B cell (primary cell): ENCODE measurements at regions not wholly inside any gene's neighbourhood (a gene's known extent, or its start where the extent isn't known, plus 50 kb on each side); places are given as distances from the start of the nearest gene placed in this dataset.

ENCODE experiments used
- ATAC-seq: fragments of 200-7000 bp; cut with Tn5 transposase; one replicate; pipeline ENCODE4 v1.10.0; 2021; ENCODE audit warnings: low read depth, mild to moderate bottlenecking, moderate number of reproducible peaks, moderate library complexity
- CTCF ChIA-PET: fragments of 350-600 bp; sonication (Branson Sonifier 250); formaldehyde crosslinking; loops from one replicate; lab custom pipeline; 2021; ENCODE audit warnings: antibody characterized with exemption, inconsistent platforms; lab: Charles Lee
- POLR2A ChIA-PET: fragments of 350-600 bp; sonication (Branson Sonifier 250); formaldehyde crosslinking; loops from one replicate; lab custom pipeline; 2021; ENCODE audit warnings: antibody characterized with exemption; lab: Charles Lee
- DNase-seq: peaks from one replicate; pipeline ENCODE4 v3.0.0; 2013
- H2AFZ ChIP-seq: 2 replicates; pipeline ENCODE4 v1.6.1; 2012; ENCODE audit warnings: mild to moderate bottlenecking, low read depth, low read length; ENCODE audit not compliant: insufficient read depth, poor library complexity, severe bottlenecking
- H3K27ac ChIP-seq, 2 donors: 1 replicate in 1 of 2; 2 replicates in 1 of 2; pipeline ENCODE4 v1.5.1; 2012 to 2013; ENCODE audit warnings: low read length in 2 of 2, mild to moderate bottlenecking in 2 of 2, moderate library complexity in 1 of 2
- H3K27me3 ChIP-seq, 4 experiments: fragments of 200-600 bp in 1 of 4; sonication (generic) in 1 of 4; replicated peaks in 1 of 4; 1 replicate in 2 of 4; 2 replicates in 2 of 4; pipeline versions ENCODE4 v1.6.1 to v1.7.0; 2013 to 2016; ENCODE audit warnings: low read length in 3 of 4, mild to moderate bottlenecking in 2 of 4, mixed read lengths in 1 of 4, moderate library complexity in 1 of 4; ENCODE audit not compliant: insufficient read depth in 4 of 4, control insufficient read depth in 3 of 4; ENCODE audit errors: control extremely low read depth in 1 of 4
- H3K36me3 ChIP-seq, 2 experiments: replicated peaks in 1 of 2; 1 replicate in 1 of 2; 2 replicates in 1 of 2; pipeline versions ENCODE4 v1.6.1 to v1.7.1; 2013; ENCODE audit warnings: low read length in 1 of 2; ENCODE audit not compliant: insufficient read depth in 2 of 2, control insufficient read depth in 1 of 2; ENCODE audit errors: control extremely low read depth in 1 of 2, extremely low read depth in 1 of 2
- H3K4me1 ChIP-seq, 2 donors: fragments of 200-600 bp in 1 of 2; sonication (generic) in 1 of 2; 1 replicate in 1 of 2; 2 replicates in 1 of 2; pipeline versions ENCODE4 v1.5.1 to v1.6.1; 2013 to 2017; ENCODE audit warnings: low read length in 2 of 2; ENCODE audit not compliant: control insufficient read depth in 2 of 2, insufficient read depth in 2 of 2
- H3K4me2 ChIP-seq: replicated peaks from 2 replicates; pipeline ENCODE3; 2012; ENCODE audit warnings: mild to moderate bottlenecking, low read depth, low read length; ENCODE audit not compliant: poor library complexity, severe bottlenecking
- H3K4me3 ChIP-seq, 5 experiments: fragments of 200-600 bp in 1 of 5; sonication (generic) in 1 of 5; 1 replicate in 3 of 5; 2 replicates in 2 of 5; pipeline versions ENCODE4 v1.5.1 to v1.7.0; 2011 to 2016; ENCODE audit warnings: low read length in 4 of 5, mild to moderate bottlenecking in 4 of 5, low read depth in 2 of 5, control low read depth in 1 of 5, moderate library complexity in 1 of 5; ENCODE audit not compliant: insufficient read depth in 1 of 5; ENCODE audit errors: control extremely low read depth in 1 of 5, extremely low read depth in 1 of 5
- H3K79me2 ChIP-seq: fragments of 200-600 bp; sonication (generic); one replicate; pipeline ENCODE4 v1.6.0; 2016; ENCODE audit warnings: low read length; ENCODE audit not compliant: control insufficient read depth, insufficient read depth
- H3K9ac ChIP-seq: fragments of 200-600 bp; sonication (generic); 2 replicates; pipeline ENCODE4 v1.6.1; 2017; ENCODE audit warnings: mild to moderate bottlenecking, low read length, moderate library complexity
- H3K9me3 ChIP-seq, 3 donors: one replicate each; pipeline versions ENCODE4 v1.6.1 to v1.7.1; 2013; ENCODE audit warnings: low read length in 2 of 3; ENCODE audit not compliant: control insufficient read depth in 2 of 3, insufficient read depth in 1 of 3; ENCODE audit errors: control extremely low read depth in 1 of 3
- H4K20me1 ChIP-seq: 2 replicates; pipeline ENCODE4 v1.6.0; 2012; ENCODE audit warnings: mild to moderate bottlenecking, low read length; ENCODE audit not compliant: insufficient read depth, control insufficient read depth, poor library complexity, severe bottlenecking
- H3K27ac Mint-ChIP-seq: one replicate; pipeline ENCODE4 v1.8.0; 2021; ENCODE audit warnings: mixed read lengths
- H3K27me3 Mint-ChIP-seq: one replicate; pipeline ENCODE4 v1.8.0; 2021; ENCODE audit warnings: mixed read lengths
- H3K4me1 Mint-ChIP-seq: one replicate; pipeline ENCODE4 v1.8.0; 2021; ENCODE audit warnings: mixed read lengths
- H3K4me3 Mint-ChIP-seq: one replicate; pipeline ENCODE4 v1.8.0; 2021; ENCODE audit warnings: mixed read lengths
- H3K9me3 Mint-ChIP-seq: one replicate; pipeline ENCODE4 v1.8.0; 2022; ENCODE audit warnings: mixed read lengths; ENCODE audit not compliant: insufficient read depth
- EZH2 ChIP-seq: IDR thresholded peaks from 2 replicates; pipeline ENCODE4 v1.6.1; 2012; ENCODE audit warnings: borderline replicate concordance, low read depth, mild to moderate bottlenecking, moderate library complexity, low read length; ENCODE audit not compliant: insufficient read depth, poor library complexity, severe bottlenecking
- WGBS: methylation state at CpG from one replicate; pipeline ENCODE4 v1.1.5; 2013; ENCODE audit warnings: missing lambda C conversion rate; ENCODE audit not compliant: insufficient coverage; 5-methylcytosine and 5-hydroxymethylcytosine counted together
- intact Hi-C: fragments of 100-400 bp; cut with micrococcal nuclease; formaldehyde crosslinking; loops from one replicate; pipeline ENCODE4 v1.10.0; 2022
- TF ChIP-seq, protein P1 (sequence below): fragments of 200-600 bp; IDR thresholded peaks from one replicate; pipeline ENCODE4 v1.8.0; 2022; ENCODE audit warnings: antibody characterized with exemption, mild to moderate bottlenecking

DNA sequence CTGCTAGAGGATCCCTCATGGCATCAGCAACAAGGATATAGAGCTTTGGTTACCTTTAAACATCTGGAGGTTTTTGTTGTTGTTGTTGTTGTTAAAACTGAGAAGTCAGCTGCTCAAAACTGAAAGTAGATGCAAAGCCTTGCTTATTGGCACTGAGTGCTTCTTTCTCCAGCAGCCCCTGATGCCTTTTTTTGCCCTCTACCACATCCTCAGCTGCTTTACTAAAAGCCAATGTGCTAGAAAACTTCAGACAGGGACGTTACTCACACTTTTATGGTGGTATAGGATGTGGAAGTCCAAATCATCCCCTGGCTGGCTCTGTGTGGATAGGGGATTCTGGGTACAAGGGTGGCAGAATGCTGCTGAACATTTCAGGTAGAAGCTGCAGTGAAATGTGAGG is 78.3 kb upstream of the CHST9 start:
- no peaks in the 10 kb centered on the region for H3K36me3 ChIP-seq
- H4K20me1 ChIP-seq = no peaks in the 10 kb centered on the region
- CTCF ChIA-PET = no interaction called here
- Mint-ChIP-seq H3K27me3 (no peaks in the 10 kb centered on the region), H3K9me3 (no peaks in the 10 kb centered on the region), H3K27ac (no peak overlapping the region), H3K4me3 (no peak overlapping the region), H3K4me1 (no peaks in the 10 kb centered on the region)
- WGBS = 0% methylated on average over 1 of the region's 1 CpG
- no peak overlapping the region for H3K4me3 ChIP-seq
- no peaks in the 10 kb centered on the region for H3K4me1 ChIP-seq
- no peak overlapping the region for H2AFZ ChIP-seq
- H3K27me3 ChIP-seq = no peaks in the 10 kb centered on the region
- H3K9ac ChIP-seq = no peak overlapping the region
- H3K4me2 ChIP-seq = no peak overlapping the region
- POLR2A ChIA-PET = no interaction called here
- intact Hi-C loops = no loop called here
- no peak overlapping the region for H3K27ac ChIP-seq
- no peaks in the 10 kb centered on the region for H3K79me2 ChIP-seq
- ATAC-seq (no peak), DNase-seq (no peak)
- TF ChIP-seq EZH2 = no peak
- TF ChIP-seq, protein P1, sequence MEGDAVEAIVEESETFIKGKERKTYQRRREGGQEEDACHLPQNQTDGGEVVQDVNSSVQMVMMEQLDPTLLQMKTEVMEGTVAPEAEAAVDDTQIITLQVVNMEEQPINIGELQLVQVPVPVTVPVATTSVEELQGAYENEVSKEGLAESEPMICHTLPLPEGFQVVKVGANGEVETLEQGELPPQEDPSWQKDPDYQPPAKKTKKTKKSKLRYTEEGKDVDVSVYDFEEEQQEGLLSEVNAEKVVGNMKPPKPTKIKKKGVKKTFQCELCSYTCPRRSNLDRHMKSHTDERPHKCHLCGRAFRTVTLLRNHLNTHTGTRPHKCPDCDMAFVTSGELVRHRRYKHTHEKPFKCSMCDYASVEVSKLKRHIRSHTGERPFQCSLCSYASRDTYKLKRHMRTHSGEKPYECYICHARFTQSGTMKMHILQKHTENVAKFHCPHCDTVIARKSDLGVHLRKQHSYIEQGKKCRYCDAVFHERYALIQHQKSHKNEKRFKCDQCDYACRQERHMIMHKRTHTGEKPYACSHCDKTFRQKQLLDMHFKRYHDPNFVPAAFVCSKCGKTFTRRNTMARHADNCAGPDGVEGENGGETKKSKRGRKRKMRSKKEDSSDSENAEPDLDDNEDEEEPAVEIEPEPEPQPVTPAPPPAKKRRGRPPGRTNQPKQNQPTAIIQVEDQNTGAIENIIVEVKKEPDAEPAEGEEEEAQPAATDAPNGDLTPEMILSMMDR = no peak
- H3K9me3 ChIP-seq = peaks cover 0 to 16% (median 0%) of the 10 kb centered on the region in 3 donors

DNA sequence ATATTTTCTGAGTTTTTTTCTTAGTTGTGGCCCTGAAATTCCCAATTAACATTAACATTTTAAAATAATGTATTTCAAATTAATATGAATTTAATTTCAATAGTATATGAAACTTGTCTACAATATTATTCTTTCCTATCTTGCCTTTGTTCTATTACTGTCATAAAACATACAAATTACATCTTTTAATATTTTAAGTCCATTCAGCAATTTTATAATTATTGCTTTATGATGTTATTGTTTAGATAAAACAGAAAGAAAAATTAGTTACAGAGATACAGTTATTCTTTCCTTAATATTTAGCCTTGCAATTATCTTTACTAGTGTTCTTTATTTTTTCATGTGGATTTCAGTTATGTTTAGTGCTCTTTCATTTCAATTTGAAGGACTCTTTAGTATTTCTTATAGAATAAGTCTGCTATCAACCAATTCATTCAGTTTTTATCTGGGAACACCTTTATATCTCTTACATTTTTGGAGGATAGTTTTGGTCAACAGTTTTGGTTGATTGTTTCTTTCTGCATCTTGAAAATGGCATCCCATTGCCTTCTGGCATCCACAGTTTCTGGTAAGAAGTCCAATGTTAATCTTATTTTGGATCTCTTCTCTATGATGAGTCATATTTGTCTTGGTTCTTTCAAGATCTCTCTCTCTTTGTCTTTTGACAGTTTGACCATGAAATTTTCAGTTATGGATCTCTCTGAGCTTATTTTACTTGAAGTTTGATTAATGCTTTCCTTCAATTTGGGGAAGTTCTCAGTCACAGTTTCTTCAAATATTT is 76.9 kb upstream of the CHST9 start:
- H2AFZ ChIP-seq = no peak overlapping the region
- H3K27ac ChIP-seq = no peak overlapping the region
- peaks cover 0 to 14% (median 0%) of the 10 kb centered on the region in 3 donors for H3K9me3 ChIP-seq
- H3K9ac ChIP-seq = no peak overlapping the region
- no peaks in the 10 kb centered on the region for H4K20me1 ChIP-seq
- ChIA-PET CTCF (no interaction called here), POLR2A (no interaction called here)
- TF ChIP-seq, protein P1 = no peak
- TF ChIP-seq EZH2 = no peak
- Mint-ChIP-seq H3K27me3 (no peaks in the 10 kb centered on the region), H3K27ac (no peak overlapping the region), H3K9me3 (no peaks in the 10 kb centered on the region), H3K4me1 (no peaks in the 10 kb centered on the region), H3K4me3 (no peak overlapping the region)
- ATAC-seq (no peak), DNase-seq (no peak)
- no peaks in the 10 kb centered on the region for H3K4me1 ChIP-seq
- no peaks in the 10 kb centered on the region for H3K36me3 ChIP-seq
- H3K79me2 ChIP-seq = no peaks in the 10 kb centered on the region
- H3K4me2 ChIP-seq = no peak overlapping the region
- intact Hi-C loops = no loop called here
- H3K4me3 ChIP-seq = no peak overlapping the region
- H3K27me3 ChIP-seq = no peaks in the 10 kb centered on the region
